H9 (cell line): ENCODE measurements at regions not wholly inside any gene's neighbourhood (a gene's known extent, or its start where the extent isn't known, plus 50 kb on each side); places are given as distances from the start of the nearest gene placed in this dataset.

Experiments used
- DNase-seq: peaks from one replicate; pipeline ENCODE4 v3.0.0-alpha.2; 2017
- H2AFZ ChIP-seq: one replicate; pipeline ENCODE4 v1.6.1; 2013; ENCODE audit warnings: mild to moderate bottlenecking, low read length, control low read depth, moderate library complexity
- H2AK5ac ChIP-seq: 2 replicates; pipeline ENCODE4 v1.6.1; 2013; ENCODE audit warnings: low read length, control low read depth, mixed read lengths; ENCODE audit not compliant: insufficient read length
- H2BK120ac ChIP-seq: one replicate; pipeline ENCODE4 v1.6.1; 2013; ENCODE audit warnings: low read depth, mild to moderate bottlenecking, low read length, control low read depth, inconsistent platforms; ENCODE audit not compliant: poor library complexity, severe bottlenecking
- H2BK12ac ChIP-seq: 2 replicates; pipeline ENCODE4 v1.6.1; 2013; ENCODE audit warnings: low read length, control low read depth, mixed read lengths, low read depth; ENCODE audit not compliant: insufficient read length
- H2BK15ac ChIP-seq: 2 replicates; pipeline ENCODE4 v1.6.1; 2013; ENCODE audit warnings: low read depth, low read length, control low read depth
- H2BK20ac ChIP-seq: one replicate; pipeline ENCODE4 v1.6.1; 2013; ENCODE audit warnings: low read depth, mild to moderate bottlenecking, low read length, control low read depth, inconsistent platforms; ENCODE audit not compliant: poor library complexity, severe bottlenecking
- H2BK5ac ChIP-seq: 2 replicates; pipeline ENCODE4 v1.6.1; 2013; ENCODE audit warnings: low read length, control low read depth, mixed read lengths; ENCODE audit not compliant: insufficient read length
- H3K14ac ChIP-seq: 2 replicates; pipeline ENCODE4 v1.6.1; 2013; ENCODE audit warnings: low read length, control low read depth; ENCODE audit not compliant: insufficient read depth
- H3K18ac ChIP-seq: 2 replicates; pipeline ENCODE4 v1.6.1; 2013; ENCODE audit warnings: low read depth, mild to moderate bottlenecking, mixed read lengths, low read length, control low read depth; ENCODE audit not compliant: insufficient read length
- H3K23ac ChIP-seq: 2 replicates; pipeline ENCODE4 v1.6.1; 2013; ENCODE audit warnings: low read length, control low read depth, mixed read lengths, low read depth; ENCODE audit not compliant: insufficient read length
- H3K23me2 ChIP-seq: 2 replicates; pipeline ENCODE4 v1.6.1; 2013; ENCODE audit warnings: low read depth, mild to moderate bottlenecking, mixed read lengths, low read length, control low read depth; ENCODE audit not compliant: insufficient read length, poor library complexity, severe bottlenecking
- H3K27ac ChIP-seq: 2 replicates; pipeline ENCODE4 v1.5.1; 2013; ENCODE audit warnings: low read length, control low read depth, mixed read lengths, low read depth; ENCODE audit not compliant: insufficient read length
- H3K27me3 ChIP-seq: 2 replicates; pipeline ENCODE4 v1.6.1; 2013; ENCODE audit warnings: low read length, control low read depth, inconsistent platforms; ENCODE audit not compliant: insufficient read depth
- H3K4ac ChIP-seq: 2 replicates; pipeline ENCODE4 v1.6.1; 2013; ENCODE audit warnings: low read depth, mild to moderate bottlenecking, control low read depth, inconsistent platforms, low read length, moderate library complexity
- H3K4me1 ChIP-seq: 2 replicates; pipeline ENCODE4 v1.6.1; 2013; ENCODE audit warnings: low read length, control low read depth, inconsistent platforms; ENCODE audit not compliant: insufficient read depth
- H3K4me2 ChIP-seq: 2 replicates; pipeline ENCODE4 v1.6.1; 2013; ENCODE audit warnings: low read length, control low read depth, mixed read lengths; ENCODE audit not compliant: insufficient read length, insufficient read depth
- H3K56ac ChIP-seq: 2 replicates; pipeline ENCODE4 v1.6.1; 2013; ENCODE audit warnings: low read depth, mild to moderate bottlenecking, mixed read lengths, low read length, control low read depth; ENCODE audit not compliant: insufficient read length
- H3K79me1 ChIP-seq: 2 replicates; pipeline ENCODE4 v1.6.1; 2013; ENCODE audit warnings: low read depth, mild to moderate bottlenecking, moderate library complexity, low read length, control low read depth, inconsistent platforms; ENCODE audit not compliant: insufficient read depth, poor library complexity, severe bottlenecking
- H3K79me2 ChIP-seq: 2 replicates; pipeline ENCODE4 v1.6.1; 2013; ENCODE audit warnings: low read length, control low read depth, inconsistent platforms; ENCODE audit not compliant: insufficient read depth
- H3K9ac ChIP-seq: 2 replicates; pipeline ENCODE4 v1.6.1; 2013; ENCODE audit warnings: low read length, control low read depth, mixed read lengths; ENCODE audit not compliant: insufficient read length; ENCODE audit errors: extremely low read depth
- H3K9me3 ChIP-seq: one replicate; pipeline ENCODE4 v1.6.1; 2013; ENCODE audit warnings: low read depth, low read length, inconsistent platforms; ENCODE audit not compliant: control insufficient read depth
- H3T11ph ChIP-seq: one replicate; pipeline ENCODE4 v1.6.1; 2013; ENCODE audit warnings: mild to moderate bottlenecking, low read length, control low read depth, inconsistent platforms
- H4K20me1 ChIP-seq: one replicate; pipeline ENCODE4 v1.6.1; 2013; ENCODE audit not compliant: control insufficient read depth, insufficient read length, insufficient read depth
- H4K5ac ChIP-seq: 2 replicates; pipeline ENCODE4 v1.6.1; 2013; ENCODE audit warnings: low read depth, mild to moderate bottlenecking, mixed read lengths, low read length, control low read depth; ENCODE audit not compliant: insufficient read length
- H4K8ac ChIP-seq: replicated peaks from 2 replicates; pipeline ENCODE4 v1.6.1; 2013; ENCODE audit warnings: low read length, control low read depth, mixed read lengths, low read depth; ENCODE audit not compliant: insufficient read length
- H4K91ac ChIP-seq: 2 replicates; pipeline ENCODE4 v1.6.1; 2013; ENCODE audit warnings: low read depth, mild to moderate bottlenecking, moderate library complexity, mixed read lengths, low read length, control low read depth; ENCODE audit not compliant: insufficient read length
- H3K27ac Mint-ChIP-seq, 3 experiments: 2 replicates in 2 of 3; 3 replicates in 1 of 3; pipeline ENCODE4 v1.8.0; 2020 to 2021; ENCODE audit warnings: mixed read lengths in 3 of 3, mild to moderate bottlenecking in 1 of 3, moderate library complexity in 1 of 3
- H3K27me3 Mint-ChIP-seq: 2 replicates; pipeline ENCODE4 v1.8.0; 2021; ENCODE audit warnings: low read depth, mild to moderate bottlenecking, moderate library complexity, mixed read lengths
- H3K36me3 Mint-ChIP-seq, 3 experiments: 2 replicates in 2 of 3; 3 replicates in 1 of 3; pipeline ENCODE4 v1.8.0; 2020 to 2021; ENCODE audit warnings: low read depth in 3 of 3, mixed read lengths in 3 of 3; ENCODE audit not compliant: insufficient read depth in 1 of 3
- H3K4me1 Mint-ChIP-seq, 2 experiments: 2 replicates each; pipeline ENCODE4 v1.8.0; 2020; ENCODE audit warnings: mixed read lengths in 2 of 2
- H3K4me3 Mint-ChIP-seq, 2 experiments: 2 replicates in 1 of 2; 3 replicates in 1 of 2; pipeline ENCODE4 v1.8.0; 2020 to 2021; ENCODE audit warnings: mild to moderate bottlenecking in 2 of 2, mixed read lengths in 2 of 2, moderate library complexity in 1 of 2
- H3K9me3 Mint-ChIP-seq, 2 experiments: 2 replicates in 1 of 2; 3 replicates in 1 of 2; pipeline ENCODE4 v1.8.0; 2020; ENCODE audit warnings: mild to moderate bottlenecking in 2 of 2, mixed read lengths in 2 of 2, moderate library complexity in 1 of 2
- WGBS: extraction: QIAGEN DNeasy Blood & Tissue Kit; methylation state at CpG from one replicate; pipeline ENCODE4 v1.1.7; 2013; ENCODE audit warnings: missing lambda C conversion rate, low lambda C conversion rate, mixed read lengths; ENCODE audit not compliant: insufficient read length; ENCODE audit errors: extremely low coverage; 5-methylcytosine and 5-hydroxymethylcytosine counted together
- TF ChIP-seq, protein P1 (sequence below): fragments of 200-600 bp; sonication (generic); conservative IDR thresholded peaks from 3 replicates; pipeline ENCODE4 v1.8.0; 2021; ENCODE audit warnings: antibody characterized with exemption, mild to moderate bottlenecking

DNA sequence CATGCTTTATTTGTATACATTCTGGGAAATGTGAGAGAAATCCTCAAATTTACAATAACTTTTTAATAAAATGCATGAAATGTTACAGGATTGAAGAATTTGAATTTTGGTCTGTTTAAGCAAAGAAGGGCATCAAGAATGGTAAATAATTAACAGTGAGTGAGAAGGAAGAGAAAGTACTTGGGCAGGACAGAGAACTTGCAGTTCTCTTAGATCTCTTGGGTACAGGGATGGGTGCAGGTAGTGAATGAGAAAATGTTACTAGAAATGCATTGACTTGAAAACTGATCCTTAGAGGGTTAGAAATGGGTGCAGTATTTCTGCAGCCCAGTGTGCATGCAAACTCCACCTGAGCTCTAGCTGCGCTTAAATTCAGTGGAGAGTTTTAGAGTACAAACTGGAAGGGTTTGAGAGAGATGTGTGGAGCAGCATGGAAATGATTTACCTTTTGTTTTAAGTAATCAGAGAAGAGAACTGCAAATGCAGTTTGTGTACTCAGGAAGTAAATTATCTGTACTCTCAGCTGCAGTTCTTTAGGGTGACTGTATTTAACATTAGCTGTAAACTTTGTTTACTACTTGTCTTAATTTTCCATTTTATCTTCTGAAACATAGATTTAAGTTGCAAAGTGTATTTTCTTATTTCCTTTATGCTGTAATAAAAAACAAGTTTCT is 51.0 kb upstream of the RAB27B start:
- H3K9ac ChIP-seq, result no peak overlapping the region

More for the DNA sequence above, 51.0 kb upstream of the RAB27B start:
- H4K5ac ChIP-seq, result no peak overlapping the region
- no peak for DNase-seq
- H4K20me1 ChIP-seq, result no peaks in the 10 kb centered on the region
- no peaks in the 10 kb centered on the region for H3K23me2 ChIP-seq
- H2BK120ac ChIP-seq, result no peak overlapping the region
- H3T11ph ChIP-seq, result no peak overlapping the region
- no peaks in the 10 kb centered on the region for H3K9me3 ChIP-seq
- TF ChIP-seq, protein P1, sequence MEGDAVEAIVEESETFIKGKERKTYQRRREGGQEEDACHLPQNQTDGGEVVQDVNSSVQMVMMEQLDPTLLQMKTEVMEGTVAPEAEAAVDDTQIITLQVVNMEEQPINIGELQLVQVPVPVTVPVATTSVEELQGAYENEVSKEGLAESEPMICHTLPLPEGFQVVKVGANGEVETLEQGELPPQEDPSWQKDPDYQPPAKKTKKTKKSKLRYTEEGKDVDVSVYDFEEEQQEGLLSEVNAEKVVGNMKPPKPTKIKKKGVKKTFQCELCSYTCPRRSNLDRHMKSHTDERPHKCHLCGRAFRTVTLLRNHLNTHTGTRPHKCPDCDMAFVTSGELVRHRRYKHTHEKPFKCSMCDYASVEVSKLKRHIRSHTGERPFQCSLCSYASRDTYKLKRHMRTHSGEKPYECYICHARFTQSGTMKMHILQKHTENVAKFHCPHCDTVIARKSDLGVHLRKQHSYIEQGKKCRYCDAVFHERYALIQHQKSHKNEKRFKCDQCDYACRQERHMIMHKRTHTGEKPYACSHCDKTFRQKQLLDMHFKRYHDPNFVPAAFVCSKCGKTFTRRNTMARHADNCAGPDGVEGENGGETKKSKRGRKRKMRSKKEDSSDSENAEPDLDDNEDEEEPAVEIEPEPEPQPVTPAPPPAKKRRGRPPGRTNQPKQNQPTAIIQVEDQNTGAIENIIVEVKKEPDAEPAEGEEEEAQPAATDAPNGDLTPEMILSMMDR, result no peak
- H3K4ac ChIP-seq, result no peak overlapping the region
- H3K14ac ChIP-seq, result no peak overlapping the region
- Mint-ChIP-seq H3K27ac (no peak overlapping the region), H3K4me1 (peaks cover 1% of the 10 kb centered on the region in 2 experiments; a peak in 1 of 4 replicates), H3K27me3 (no peaks in the 10 kb centered on the region), H3K4me3 (no peak overlapping the region), H3K9me3 (no peaks in the 10 kb centered on the region), H3K36me3 (no peaks in the 10 kb centered on the region)
- H3K79me1 ChIP-seq, result no peaks in the 10 kb centered on the region
- H3K4me2 ChIP-seq, result no peak overlapping the region
- no peak overlapping the region for H3K23ac ChIP-seq
- H2BK12ac ChIP-seq, result no peak overlapping the region
- no peak overlapping the region for H2BK5ac ChIP-seq
- no peak overlapping the region for H2BK15ac ChIP-seq
- no peak overlapping the region for H2AFZ ChIP-seq
- H3K79me2 ChIP-seq, result no peaks in the 10 kb centered on the region
- no peaks in the 10 kb centered on the region for H3K4me1 ChIP-seq
- no peak overlapping the region for H4K91ac ChIP-seq
- no peak overlapping the region for H3K27ac ChIP-seq
- H3K27me3 ChIP-seq, result no peaks in the 10 kb centered on the region
- H2BK20ac ChIP-seq, result no peak overlapping the region
- no peak overlapping the region for H3K18ac ChIP-seq
- no peak overlapping the region for H3K56ac ChIP-seq
- no CpG with 5 or more reads among the region's 1 CpG for WGBS
- no peak overlapping the region for H2AK5ac ChIP-seq
- H4K8ac ChIP-seq, result no peak overlapping the region
